LNCaP clone FGC (cell line): ENCODE measurements at regions not wholly inside any gene's neighbourhood (a gene's known extent, or its start where the extent isn't known, plus 50 kb on each side); places are given as distances from the start of the nearest gene placed in this dataset.
"Not testable (repeated sequence)": the region's sequence is repeated elsewhere in the genome, so short reads cannot be mapped to it uniquely, and the experiment has no call there.

Experiments
- DNase-seq: peaks from one replicate; pipeline ENCODE4 v3.0.0-alpha.2; 2011; ENCODE audit warnings: low read depth
- H3K4me3 ChIP-seq: 2 replicates; pipeline ENCODE4 v1.5.1; 2011; ENCODE audit warnings: mild to moderate bottlenecking, low read depth, low read length, control low read depth
- TF ChIP-seq, protein P1 (sequence below): IDR thresholded peaks from 2 replicates; pipeline ENCODE4 v1.5.1; 2012; ENCODE audit warnings: mild to moderate bottlenecking; ENCODE audit not compliant: control insufficient read depth, insufficient read depth; ENCODE audit errors: extremely low read depth

GRCh38 chr12:75854681-75855309 is 176.8 kb downstream of the PHLDA1 start:
- TF ChIP-seq, protein P1, sequence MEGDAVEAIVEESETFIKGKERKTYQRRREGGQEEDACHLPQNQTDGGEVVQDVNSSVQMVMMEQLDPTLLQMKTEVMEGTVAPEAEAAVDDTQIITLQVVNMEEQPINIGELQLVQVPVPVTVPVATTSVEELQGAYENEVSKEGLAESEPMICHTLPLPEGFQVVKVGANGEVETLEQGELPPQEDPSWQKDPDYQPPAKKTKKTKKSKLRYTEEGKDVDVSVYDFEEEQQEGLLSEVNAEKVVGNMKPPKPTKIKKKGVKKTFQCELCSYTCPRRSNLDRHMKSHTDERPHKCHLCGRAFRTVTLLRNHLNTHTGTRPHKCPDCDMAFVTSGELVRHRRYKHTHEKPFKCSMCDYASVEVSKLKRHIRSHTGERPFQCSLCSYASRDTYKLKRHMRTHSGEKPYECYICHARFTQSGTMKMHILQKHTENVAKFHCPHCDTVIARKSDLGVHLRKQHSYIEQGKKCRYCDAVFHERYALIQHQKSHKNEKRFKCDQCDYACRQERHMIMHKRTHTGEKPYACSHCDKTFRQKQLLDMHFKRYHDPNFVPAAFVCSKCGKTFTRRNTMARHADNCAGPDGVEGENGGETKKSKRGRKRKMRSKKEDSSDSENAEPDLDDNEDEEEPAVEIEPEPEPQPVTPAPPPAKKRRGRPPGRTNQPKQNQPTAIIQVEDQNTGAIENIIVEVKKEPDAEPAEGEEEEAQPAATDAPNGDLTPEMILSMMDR, result no peak
- DNase-seq, result no peak
- no peak overlapping the region for H3K4me3 ChIP-seq

- H3K4me3 ChIP-seq, DNase-seq: not testable (repeated sequence)
These were observed 177.4 kb downstream of the PHLDA1 start for GRCh38 chr12:75854137-75854536.

DNA sequence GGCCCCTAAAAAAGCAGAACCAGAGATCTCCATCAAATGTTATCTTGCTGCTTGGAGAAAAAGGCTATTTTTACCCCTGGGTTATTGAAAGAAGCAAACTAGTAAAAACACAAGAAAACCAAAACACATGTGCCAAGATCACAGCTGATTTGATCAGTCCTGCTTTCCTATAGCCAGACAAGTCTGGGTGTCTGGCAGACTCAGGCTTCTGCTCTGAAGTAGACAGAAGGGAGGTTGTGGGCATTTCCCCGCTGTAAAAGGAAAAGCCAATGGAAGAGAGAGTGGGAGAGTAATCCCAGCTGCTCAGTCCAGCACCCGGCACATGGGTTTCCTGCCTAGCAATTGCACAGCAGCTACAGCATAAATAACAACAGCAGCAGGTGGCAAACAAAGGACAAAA is 177.9 kb downstream of the PHLDA1 start:
- TF ChIP-seq, protein P1, result no peak
- no peak for DNase-seq
- H3K4me3 ChIP-seq, result no peak overlapping the region

- TF ChIP-seq, protein P1, result no peak
- DNase-seq, result no peak
- no peak overlapping the region for H3K4me3 ChIP-seq
These were observed 178.6 kb downstream of the PHLDA1 start for GRCh38 chr12:75852956-75853355.

- DNase-seq, result no peak
- TF ChIP-seq, protein P1, result no peak
These were observed 179.4 kb downstream of the PHLDA1 start for GRCh38 chr12:75852143-75852542.

GRCh38 chr12:75850721-75851462 is 180.7 kb downstream of the PHLDA1 start:
- no peak for DNase-seq
- no peak overlapping the region for H3K4me3 ChIP-seq
- TF ChIP-seq, protein P1, result no peak

More at GRCh38 chr12:75852143-75852542, 179.4 kb downstream of the PHLDA1 start:
- no peak overlapping the region for H3K4me3 ChIP-seq

DNA sequence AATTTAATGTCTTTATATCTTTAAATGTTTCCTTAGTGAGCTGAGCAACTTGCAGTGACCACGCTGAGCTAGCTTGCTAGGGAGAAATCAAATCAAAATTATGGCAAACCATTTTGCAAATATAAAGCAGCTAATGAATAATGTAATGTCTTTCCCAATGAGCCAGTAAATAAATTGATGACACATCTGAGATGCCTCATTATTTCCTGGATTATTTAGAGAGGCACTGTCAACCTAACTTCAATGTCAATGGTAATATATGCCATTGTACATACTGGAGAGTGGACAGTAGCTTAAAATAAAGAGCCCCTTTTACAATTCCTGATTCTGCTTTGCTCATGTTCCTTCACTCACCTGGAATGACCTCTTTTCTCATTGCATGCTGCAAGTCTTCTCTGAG is 182.6 kb downstream of the PHLDA1 start:
- H3K4me3 ChIP-seq, result no peak overlapping the region
- no peak for DNase-seq
- TF ChIP-seq, protein P1, result no peak
